ENCODE measurements at regions not wholly inside any gene's neighbourhood (a gene's known extent, or its start where the extent isn't known, plus 50 kb on each side); places are given as distances from the start of the nearest gene placed in this dataset.

GRCh38 chr4:22021106-22021505, 72.5 kb upstream of the KCNIP4 start:
- peaks cover 5% of the 10 kb centered on the region for H3K4me1 ChIP-seq (ENCODE audit: control insufficient read depth, insufficient read depth, low read length)
- H3K9me3 ChIP-seq (ENCODE audit: control insufficient read depth, low read length), result peaks cover 5% of the 10 kb centered on the region
- H3K4me3 ChIP-seq (ENCODE audit: low read length), result no peak overlapping the region
- H3K9ac ChIP-seq (ENCODE audit: low read length), result no peak overlapping the region
- no peaks in the 10 kb centered on the region for H3K27me3 ChIP-seq (replicated peaks; ENCODE audit: control insufficient read depth, insufficient read depth, low read length)
- DNase-seq (ENCODE audit: low read depth), result no peak
- no peaks in the 10 kb centered on the region for H3K36me3 ChIP-seq (ENCODE audit: control insufficient read depth, insufficient read depth, low read length, severe bottlenecking)

- no peak overlapping the region for H3K4me3 ChIP-seq (ENCODE audit: low read length)
- peaks cover 5% of the 10 kb centered on the region for H3K4me1 ChIP-seq (ENCODE audit: control insufficient read depth, insufficient read depth, low read length)
- DNase-seq (ENCODE audit: low read depth), result no peak
- no peaks in the 10 kb centered on the region for H3K36me3 ChIP-seq (ENCODE audit: control insufficient read depth, insufficient read depth, low read length, severe bottlenecking)
- H3K27me3 ChIP-seq (replicated peaks; ENCODE audit: control insufficient read depth, insufficient read depth, low read length), result no peaks in the 10 kb centered on the region
- no peak overlapping the region for H3K9ac ChIP-seq (ENCODE audit: low read length)
- H3K9me3 ChIP-seq (ENCODE audit: control insufficient read depth, low read length), result no peaks in the 10 kb centered on the region
These were observed 71.6 kb upstream of the KCNIP4 start for GRCh38 chr4:22020129-22020528.

GRCh38 chr4:22019676-22020075, 71.1 kb upstream of the KCNIP4 start:
- Histone ChIP-seq H3K4me1 (ENCODE audit: control insufficient read depth, insufficient read depth, low read length) (peaks cover 7% of the 10 kb centered on the region), H3K27me3 (replicated peaks; ENCODE audit: control insufficient read depth, insufficient read depth, low read length) (no peaks in the 10 kb centered on the region), H3K9me3 (ENCODE audit: control insufficient read depth, low read length) (no peaks in the 10 kb centered on the region), H3K9ac (ENCODE audit: low read length) (no peak overlapping the region), H3K4me3 (ENCODE audit: low read length) (no peak overlapping the region), H3K36me3 (ENCODE audit: control insufficient read depth, insufficient read depth, low read length, severe bottlenecking) (no peaks in the 10 kb centered on the region)
- DNase-seq (ENCODE audit: low read depth), result peak; percentile 86

- no peaks in the 10 kb centered on the region for H3K27me3 ChIP-seq (replicated peaks; ENCODE audit: control insufficient read depth, insufficient read depth, low read length)
- no peak overlapping the region for H3K4me3 ChIP-seq (ENCODE audit: low read length)
- no peaks in the 10 kb centered on the region for H3K9me3 ChIP-seq (ENCODE audit: control insufficient read depth, low read length)
- H3K36me3 ChIP-seq (ENCODE audit: control insufficient read depth, insufficient read depth, low read length, severe bottlenecking), result no peaks in the 10 kb centered on the region
- H3K9ac ChIP-seq (ENCODE audit: low read length), result peak overlapping the region; percentile 35
- DNase-seq (ENCODE audit: low read depth), result peak; percentile 70
- peaks cover 15% of the 10 kb centered on the region for H3K4me1 ChIP-seq (ENCODE audit: control insufficient read depth, insufficient read depth, low read length)
These were observed 65.7 kb upstream of the KCNIP4 start for GRCh38 chr4:22014222-22014741.

- no peaks in the 10 kb centered on the region for H3K27me3 ChIP-seq (replicated peaks; ENCODE audit: control insufficient read depth, insufficient read depth, low read length)
- no peaks in the 10 kb centered on the region for H3K4me1 ChIP-seq (ENCODE audit: control insufficient read depth, insufficient read depth, low read length)
- H3K9me3 ChIP-seq (ENCODE audit: control insufficient read depth, low read length), result no peaks in the 10 kb centered on the region
- peak; percentile 15 for DNase-seq (ENCODE audit: low read depth)
- H3K9ac ChIP-seq (ENCODE audit: low read length), result no peak overlapping the region
- H3K36me3 ChIP-seq (ENCODE audit: control insufficient read depth, insufficient read depth, low read length, severe bottlenecking), result no peaks in the 10 kb centered on the region
- no peak overlapping the region for H3K4me3 ChIP-seq (ENCODE audit: low read length)
These were observed 55.3 kb upstream of the KCNIP4 start for GRCh38 chr4:22003878-22004277.

Data from adipocyte (in vitro differentiated cells).